H1 (cell line): ENCODE measurements at regions not wholly inside any gene's neighbourhood (a gene's known extent, or its start where the extent isn't known, plus 50 kb on each side); places are given as distances from the start of the nearest gene placed in this dataset.

ENCODE experiments used
- CTCF ChIA-PET: fragments of 300-600 bp; sonication (Branson Sonifier 250); formaldehyde crosslinking; loops from one replicate; lab custom pipeline; 2021; ENCODE audit not compliant: partially characterized antibody; lab: Charles Lee
- POLR2A ChIA-PET: fragments of 300-600 bp; sonication (Branson Sonifier 250); formaldehyde crosslinking; loops from one replicate; lab custom pipeline; 2021; ENCODE audit warnings: inconsistent platforms; ENCODE audit not compliant: partially characterized antibody; lab: Charles Lee
- DNase-seq, 2 experiments: peaks; one replicate each; pipeline versions ENCODE4 v3.0.0 to v3.0.0-alpha.2; 2010 to 2022; ENCODE audit warnings: low spot score in 2 of 2, low read depth in 1 of 2, mixed read lengths in 1 of 2
- FAIRE-seq: peaks from 2 replicates; lab custom pipeline; 2011; peaks lifted over from hg19 to GRCh38; lab: Jason Lieb, UNC
- H2AFZ ChIP-seq: 2 replicates; pipeline ENCODE4 v1.8.1; 2012; ENCODE audit warnings: low read length, inconsistent platforms
- H2AK5ac ChIP-seq: 2 replicates; pipeline ENCODE4 v1.6.1; 2013; ENCODE audit warnings: low read depth, low read length
- H2BK120ac ChIP-seq: replicated peaks from 2 replicates; pipeline ENCODE3; 2013; ENCODE audit warnings: low read depth, low read length, inconsistent platforms
- H2BK12ac ChIP-seq: 2 replicates; pipeline ENCODE4 v1.6.1; 2013; ENCODE audit warnings: low read depth, low read length
- H2BK15ac ChIP-seq: 2 replicates; pipeline ENCODE4 v1.6.1; 2013; ENCODE audit warnings: low read length
- H2BK20ac ChIP-seq: 2 replicates; pipeline ENCODE4 v1.6.1; 2013; ENCODE audit warnings: low read length
- H2BK5ac ChIP-seq: 2 replicates; pipeline ENCODE4 v1.6.1; 2013; ENCODE audit warnings: low read depth, low read length
- H3K14ac ChIP-seq: 2 replicates; pipeline ENCODE4 v1.6.1; 2013; ENCODE audit warnings: inconsistent platforms; ENCODE audit not compliant: insufficient read length
- H3K18ac ChIP-seq: 2 replicates; pipeline ENCODE4 v1.6.1; 2013; ENCODE audit warnings: low read length; ENCODE audit errors: extremely low read depth
- H3K23ac ChIP-seq: 2 replicates; pipeline ENCODE4 v1.6.1; 2013; ENCODE audit warnings: inconsistent platforms; ENCODE audit not compliant: insufficient read length
- H3K23me2 ChIP-seq: 2 replicates; pipeline ENCODE4 v1.6.1; 2013; ENCODE audit warnings: low read depth, low read length
- H3K27ac ChIP-seq: 2 replicates; pipeline ENCODE4 v1.6.1; 2011; ENCODE audit warnings: low read depth, low read length, inconsistent platforms
- H3K27me3 ChIP-seq, 4 experiments: replicated peaks in 1 of 4; 1 replicate in 1 of 4; 2 replicates in 3 of 4; pipeline versions ENCODE4 v1.6.1 to v1.8.1; 2011 to 2013; ENCODE audit warnings: low read length in 3 of 4, mild to moderate bottlenecking in 3 of 4, inconsistent platforms in 2 of 4, mixed read lengths in 2 of 4, moderate library complexity in 1 of 4; ENCODE audit not compliant: control insufficient read depth in 3 of 4, insufficient read depth in 3 of 4; ENCODE audit errors: extremely low read depth in 1 of 4
- H3K36me3 ChIP-seq, 4 experiments: 2 replicates each; pipeline versions ENCODE4 v1.6.1 to v1.8.1; 2011 to 2013; ENCODE audit warnings: mild to moderate bottlenecking in 4 of 4, low read length in 3 of 4, moderate library complexity in 2 of 4, control low read depth in 1 of 4, inconsistent platforms in 1 of 4; ENCODE audit not compliant: insufficient read depth in 4 of 4, control insufficient read depth in 2 of 4
- H3K4ac ChIP-seq: replicated peaks from 2 replicates; pipeline ENCODE3; 2013; ENCODE audit warnings: low read length, low read depth, mixed read lengths, inconsistent platforms; ENCODE audit not compliant: insufficient read length
- H3K4me1 ChIP-seq, 4 experiments: replicated peaks in 1 of 4; 1 replicate in 1 of 4; 2 replicates in 3 of 4; pipeline versions ENCODE4 v1.6.1 to v1.8.1; 2011 to 2013; ENCODE audit warnings: low read length in 3 of 4, inconsistent platforms in 2 of 4, mixed read lengths in 1 of 4; ENCODE audit not compliant: insufficient read depth in 4 of 4, control insufficient read depth in 3 of 4
- H3K4me2 ChIP-seq, 2 experiments: 2 replicates each; pipeline versions ENCODE4 v1.6.1 to v1.8.1; 2011 to 2013; ENCODE audit warnings: low read depth in 2 of 2, low read length in 2 of 2, control low read depth in 1 of 2, inconsistent platforms in 1 of 2, mild to moderate bottlenecking in 1 of 2; ENCODE audit not compliant: insufficient read depth in 1 of 2
- H3K4me3 ChIP-seq, 4 experiments: fragments of 200-600, 300-600 bp in 1 of 4; sonication (generic), shearing (Covaris generic), sonication (Bioruptor Twin) in 1 of 4; 2 replicates each; pipeline versions ENCODE4 v1.5.1 to v1.8.1; 2011 to 2016; ENCODE audit warnings: low read length in 4 of 4, low read depth in 3 of 4, control low read depth in 2 of 4, inconsistent platforms in 2 of 4, mild to moderate bottlenecking in 2 of 4, mixed read lengths in 1 of 4, moderate library complexity in 1 of 4; ENCODE audit not compliant: insufficient read depth in 2 of 4; ENCODE audit errors: extremely low read depth in 1 of 4
- H3K56ac ChIP-seq: replicated peaks from 2 replicates; pipeline ENCODE3; 2013; ENCODE audit warnings: low read depth, mild to moderate bottlenecking, mixed read lengths, low read length, inconsistent platforms; ENCODE audit not compliant: insufficient read length
- H3K79me1 ChIP-seq: 2 replicates; pipeline ENCODE4 v1.6.1; 2013; ENCODE audit warnings: low read depth, low read length, control low read depth
- H3K79me2 ChIP-seq, 2 experiments: 2 replicates each; pipeline versions ENCODE4 v1.6.1 to v1.8.1; 2012 to 2013; ENCODE audit warnings: low read length in 2 of 2, mild to moderate bottlenecking in 2 of 2, inconsistent platforms in 1 of 2; ENCODE audit not compliant: insufficient read depth in 2 of 2, control insufficient read depth in 1 of 2
- H3K9ac ChIP-seq, 4 experiments: replicated peaks in 1 of 4; 1 replicate in 1 of 4; 2 replicates in 3 of 4; pipeline versions ENCODE4 v1.6.1 to v1.8.1; 2011 to 2013; ENCODE audit warnings: low read depth in 3 of 4, low read length in 3 of 4, control low read depth in 2 of 4, mild to moderate bottlenecking in 2 of 4, moderate library complexity in 2 of 4, inconsistent platforms in 1 of 4; ENCODE audit errors: extremely low read depth in 1 of 4
- H3K9me3 ChIP-seq, 2 experiments: 2 replicates each; pipeline versions ENCODE4 v1.6.1 to v1.8.1; 2012 to 2013; ENCODE audit warnings: mild to moderate bottlenecking in 2 of 2, moderate library complexity in 2 of 2, control low read depth in 1 of 2, inconsistent platforms in 1 of 2, low read depth in 1 of 2, low read length in 1 of 2, mixed read lengths in 1 of 2; ENCODE audit not compliant: insufficient read depth in 2 of 2
- H4K20me1 ChIP-seq, 2 experiments: replicated peaks in 1 of 2; 2 replicates each; pipeline versions ENCODE3 to v1.8.1; 2011 to 2013; ENCODE audit warnings: inconsistent platforms in 2 of 2, low read length in 2 of 2, mild to moderate bottlenecking in 1 of 2; ENCODE audit not compliant: insufficient read depth in 2 of 2, control insufficient read depth in 1 of 2
- H4K5ac ChIP-seq: 2 replicates; pipeline ENCODE4 v1.6.1; 2013; ENCODE audit warnings: low read length, low read depth, mixed read lengths, inconsistent platforms; ENCODE audit not compliant: insufficient read length
- H4K8ac ChIP-seq: 2 replicates; pipeline ENCODE4 v1.8.0; 2013; ENCODE audit warnings: mild to moderate bottlenecking, moderate library complexity, low read length, inconsistent platforms; ENCODE audit not compliant: insufficient read depth; ENCODE audit errors: extremely low read depth
- H4K91ac ChIP-seq: replicated peaks from 2 replicates; pipeline ENCODE3; 2013; ENCODE audit warnings: low read length, mixed read lengths, inconsistent platforms; ENCODE audit not compliant: insufficient read length
- RAD21 ChIP-seq, 2 experiments: IDR thresholded peaks in 1 of 2; conservative IDR thresholded peaks in 1 of 2; 2 replicates each; pipeline ENCODE4 v1.6.1; 2011; ENCODE audit warnings: low read depth in 2 of 2, low read length in 2 of 2, improper control_type of control experiment in 1 of 2, inconsistent platforms in 1 of 2, mild to moderate bottlenecking in 1 of 2, moderate library complexity in 1 of 2
- TF ChIP-seq, protein P1 (sequence below): IDR thresholded peaks from 2 replicates; pipeline ENCODE4 v1.6.1; 2011; ENCODE audit warnings: low read depth, mild to moderate bottlenecking, low read length; ENCODE audit not compliant: insufficient read depth

DNA sequence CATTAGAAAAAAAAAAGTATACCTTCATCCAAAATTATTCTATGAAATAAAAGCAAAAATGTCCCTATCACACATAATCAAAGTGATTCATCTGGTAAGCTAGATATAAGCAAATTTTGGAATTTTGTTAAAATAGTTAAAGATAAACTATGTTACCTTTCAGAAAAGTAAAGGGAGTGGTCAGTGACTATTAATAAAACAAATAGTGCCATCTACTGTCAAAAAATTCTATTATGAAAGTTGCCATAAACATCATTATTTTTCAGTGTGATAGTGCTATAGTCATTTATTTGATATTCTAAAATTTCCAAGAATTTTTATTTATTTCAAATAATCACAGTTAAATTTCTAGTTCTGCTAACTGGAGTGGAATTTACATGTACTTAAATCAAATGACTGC, 803.7 kb downstream of the KCNT2 start:
- H3K56ac ChIP-seq = no peak overlapping the region
- H3K18ac ChIP-seq = no peak overlapping the region
- no peak overlapping the region for H3K23ac ChIP-seq
- H3K36me3 ChIP-seq = no peaks in the 10 kb centered on the region
- no peak overlapping the region for H2AK5ac ChIP-seq
- H4K20me1 ChIP-seq = no peaks in the 10 kb centered on the region
- no peak overlapping the region for H4K91ac ChIP-seq
- FAIRE-seq (no peak), DNase-seq (no peak)
- ChIA-PET CTCF (interaction anchor here (0.8 kb wide), 1 partner anchor 18 kb away, joined by 3 read pairs; no protein-coding TSS in a partner anchor), POLR2A (no interaction called here)
- H3K27ac ChIP-seq = no peak overlapping the region
- no peak overlapping the region for H3K9ac ChIP-seq
- H3K79me2 ChIP-seq = no peaks in the 10 kb centered on the region
- no peak overlapping the region for H2BK15ac ChIP-seq
- H2BK20ac ChIP-seq = no peak overlapping the region
- H3K14ac ChIP-seq = no peak overlapping the region
- H3K9me3 ChIP-seq = no peaks in the 10 kb centered on the region
- H3K79me1 ChIP-seq = no peaks in the 10 kb centered on the region
- H4K5ac ChIP-seq = no peak overlapping the region
- no peak overlapping the region for H3K4me2 ChIP-seq
- H2BK5ac ChIP-seq = no peak overlapping the region
- H3K4me1 ChIP-seq = no peaks in the 10 kb centered on the region
- peak in 1 of 2 experiments; percentile 7; a peak in 1 of 4 replicates for TF ChIP-seq RAD21 (IDR thresholded peaks at IDR 0.05 in 1 of 2, conservative IDR thresholded peaks at IDR 0.05 in 1 of 2; ENCODE audit: low read depth in 2 of 2, low read length in 2 of 2)
- TF ChIP-seq, protein P1, sequence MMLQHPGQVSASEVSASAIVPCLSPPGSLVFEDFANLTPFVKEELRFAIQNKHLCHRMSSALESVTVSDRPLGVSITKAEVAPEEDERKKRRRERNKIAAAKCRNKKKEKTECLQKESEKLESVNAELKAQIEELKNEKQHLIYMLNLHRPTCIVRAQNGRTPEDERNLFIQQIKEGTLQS = no peak
- no peak overlapping the region for H4K8ac ChIP-seq
- H2AFZ ChIP-seq = no peak overlapping the region
- H3K4ac ChIP-seq = no peak overlapping the region
- no peaks in the 10 kb centered on the region for H3K27me3 ChIP-seq
- H3K4me3 ChIP-seq = no peak overlapping the region
- H3K23me2 ChIP-seq = no peaks in the 10 kb centered on the region
- no peak overlapping the region for H2BK120ac ChIP-seq
- H2BK12ac ChIP-seq = no peak overlapping the region
